Immature natural killer cell (primary cell): ENCODE measurements at regions not wholly inside any gene's neighbourhood (a gene's known extent, or its start where the extent isn't known, plus 50 kb on each side); places are given as distances from the start of the nearest gene placed in this dataset.
"Not testable (repeated sequence)": the region's sequence is repeated elsewhere in the genome, so short reads cannot be mapped to it uniquely, and the experiment has no call there.

Source experiments
- DNase-seq, 3 donors: peaks; one replicate each; pipeline ENCODE4 v3.0.0; 2022; ENCODE audit warnings: mixed read lengths in 1 of 3
- H3K27ac Mint-ChIP-seq, 6 donors: one replicate each; pipeline ENCODE4 v1.8.0; 2020; ENCODE audit warnings: mixed read lengths in 6 of 6, mild to moderate bottlenecking in 5 of 6, inconsistent platforms in 4 of 6, moderate library complexity in 3 of 6
- H3K27me3 Mint-ChIP-seq, 3 donors: one replicate each; pipeline ENCODE4 v1.8.0; 2020 to 2021; ENCODE audit warnings: low read depth in 3 of 3, mild to moderate bottlenecking in 3 of 3, mixed read lengths in 3 of 3, moderate library complexity in 3 of 3, inconsistent platforms in 1 of 3
- H3K36me3 Mint-ChIP-seq, 3 donors: one replicate each; pipeline ENCODE4 v1.8.0; 2020; ENCODE audit warnings: mixed read lengths in 3 of 3, inconsistent platforms in 2 of 3, mild to moderate bottlenecking in 2 of 3
- H3K4me1 Mint-ChIP-seq, 2 donors: one replicate each; pipeline ENCODE4 v1.8.0; 2020; ENCODE audit warnings: inconsistent platforms in 2 of 2, mild to moderate bottlenecking in 2 of 2, mixed read lengths in 2 of 2, moderate library complexity in 1 of 2
- H3K4me3 Mint-ChIP-seq, 5 donors: one replicate each; pipeline ENCODE4 v1.8.0; 2020; ENCODE audit warnings: mild to moderate bottlenecking in 5 of 5, mixed read lengths in 5 of 5, inconsistent platforms in 3 of 5, moderate library complexity in 3 of 5
- H3K9me3 Mint-ChIP-seq, 6 donors: one replicate each; pipeline ENCODE4 v1.8.0; 2020; ENCODE audit warnings: mild to moderate bottlenecking in 6 of 6, mixed read lengths in 6 of 6, inconsistent platforms in 4 of 6, moderate library complexity in 3 of 6

DNA sequence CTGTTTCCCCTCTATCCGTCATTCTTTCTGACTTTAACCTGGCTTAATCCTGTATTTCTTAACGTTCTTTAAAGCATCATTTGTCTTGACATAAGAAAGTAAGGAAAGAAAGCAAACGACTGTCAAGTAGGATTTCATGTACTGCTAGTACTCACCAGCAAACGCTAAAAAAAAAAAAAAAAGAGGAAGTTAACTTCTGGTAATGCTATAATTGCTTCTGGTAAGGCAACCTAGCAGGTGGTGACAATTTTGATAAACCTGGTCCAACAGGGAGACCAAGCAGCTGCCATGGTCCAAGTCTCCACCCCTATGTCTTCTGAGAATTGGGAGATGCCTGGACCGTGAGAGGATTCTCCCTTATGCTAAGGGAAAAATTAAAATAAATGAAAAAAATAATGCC lies 306.6 kb downstream of the DAD1 start:
- no peaks in the 10 kb centered on the region for H3K9me3 Mint-ChIP-seq
- H3K27ac Mint-ChIP-seq = no peak overlapping the region
- H3K36me3 Mint-ChIP-seq = no peaks in the 10 kb centered on the region
- peaks cover 4 to 22% (median 9%) of the 10 kb centered on the region in 3 donors for H3K27me3 Mint-ChIP-seq
- H3K4me3 Mint-ChIP-seq = no peak overlapping the region
- H3K4me1 Mint-ChIP-seq = no peaks in the 10 kb centered on the region
- no peak for DNase-seq

DNA sequence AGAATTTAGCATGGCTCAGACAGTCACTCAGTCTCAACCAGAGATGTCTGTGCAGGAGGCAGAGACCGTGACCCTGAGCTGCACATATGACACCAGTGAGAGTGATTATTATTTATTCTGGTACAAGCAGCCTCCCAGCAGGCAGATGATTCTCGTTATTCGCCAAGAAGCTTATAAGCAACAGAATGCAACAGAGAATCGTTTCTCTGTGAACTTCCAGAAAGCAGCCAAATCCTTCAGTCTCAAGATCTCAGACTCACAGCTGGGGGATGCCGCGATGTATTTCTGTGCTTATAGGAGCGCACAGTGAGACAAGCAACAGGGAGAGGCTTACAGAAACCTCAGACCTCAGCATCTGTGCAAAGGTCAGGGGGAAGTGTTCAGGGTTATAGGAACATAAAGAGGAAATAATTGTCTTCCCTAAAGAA lies 307.6 kb downstream of the DAD1 start:
- H3K9me3 Mint-ChIP-seq, H3K4me3 Mint-ChIP-seq, H3K36me3 Mint-ChIP-seq, H3K4me1 Mint-ChIP-seq, DNase-seq, H3K27ac Mint-ChIP-seq: not testable (repeated sequence)
- peaks cover 4 to 22% (median 8%) of the 10 kb centered on the region in 3 donors for H3K27me3 Mint-ChIP-seq

DNA sequence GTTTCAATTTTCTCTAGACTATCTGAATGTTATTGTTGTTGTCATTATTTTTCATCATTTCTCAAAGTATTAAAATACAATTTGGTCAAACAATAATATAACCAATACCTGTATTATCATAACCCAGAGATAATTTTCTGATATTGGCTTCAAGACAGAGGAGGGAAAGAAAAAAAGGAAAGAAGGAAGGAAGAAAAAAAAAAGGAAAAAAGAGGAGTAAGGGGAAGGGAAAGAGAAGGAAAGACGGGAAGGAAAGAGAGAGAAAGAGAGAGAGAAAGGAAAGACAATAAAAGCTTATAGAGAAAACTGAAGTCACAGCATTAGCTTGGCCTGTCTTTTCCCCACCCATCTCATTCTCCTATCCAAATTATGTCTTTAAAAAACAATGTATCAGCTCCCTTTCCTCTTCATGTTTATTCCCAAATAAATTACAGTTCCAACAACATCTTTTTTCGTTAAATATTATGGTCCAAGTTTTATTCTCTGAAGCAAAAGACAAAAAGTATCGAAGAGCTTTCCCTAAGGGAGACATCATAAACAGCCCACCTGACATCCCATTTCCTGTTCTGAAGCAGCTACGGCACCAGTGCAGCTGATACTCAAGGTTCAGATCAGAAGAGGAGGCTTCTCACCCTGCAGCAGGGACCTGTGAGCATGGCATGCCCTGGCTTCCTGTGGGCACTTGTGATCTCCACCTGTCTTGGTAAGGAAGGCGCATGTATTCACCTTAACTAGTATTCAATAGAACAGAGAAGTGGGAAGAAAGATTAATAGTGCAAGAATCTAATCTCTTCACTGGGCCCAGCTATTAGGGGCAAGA lies 308.3 kb downstream of the DAD1 start:
- Mint-ChIP-seq H3K4me1 (no peaks in the 10 kb centered on the region), H3K27ac (no peak overlapping the region), H3K36me3 (no peaks in the 10 kb centered on the region), H3K9me3 (no peaks in the 10 kb centered on the region), H3K4me3 (no peak overlapping the region), H3K27me3 (peaks cover 4 to 22% (median 9%) of the 10 kb centered on the region in 3 donors)
- no peak for DNase-seq

DNA sequence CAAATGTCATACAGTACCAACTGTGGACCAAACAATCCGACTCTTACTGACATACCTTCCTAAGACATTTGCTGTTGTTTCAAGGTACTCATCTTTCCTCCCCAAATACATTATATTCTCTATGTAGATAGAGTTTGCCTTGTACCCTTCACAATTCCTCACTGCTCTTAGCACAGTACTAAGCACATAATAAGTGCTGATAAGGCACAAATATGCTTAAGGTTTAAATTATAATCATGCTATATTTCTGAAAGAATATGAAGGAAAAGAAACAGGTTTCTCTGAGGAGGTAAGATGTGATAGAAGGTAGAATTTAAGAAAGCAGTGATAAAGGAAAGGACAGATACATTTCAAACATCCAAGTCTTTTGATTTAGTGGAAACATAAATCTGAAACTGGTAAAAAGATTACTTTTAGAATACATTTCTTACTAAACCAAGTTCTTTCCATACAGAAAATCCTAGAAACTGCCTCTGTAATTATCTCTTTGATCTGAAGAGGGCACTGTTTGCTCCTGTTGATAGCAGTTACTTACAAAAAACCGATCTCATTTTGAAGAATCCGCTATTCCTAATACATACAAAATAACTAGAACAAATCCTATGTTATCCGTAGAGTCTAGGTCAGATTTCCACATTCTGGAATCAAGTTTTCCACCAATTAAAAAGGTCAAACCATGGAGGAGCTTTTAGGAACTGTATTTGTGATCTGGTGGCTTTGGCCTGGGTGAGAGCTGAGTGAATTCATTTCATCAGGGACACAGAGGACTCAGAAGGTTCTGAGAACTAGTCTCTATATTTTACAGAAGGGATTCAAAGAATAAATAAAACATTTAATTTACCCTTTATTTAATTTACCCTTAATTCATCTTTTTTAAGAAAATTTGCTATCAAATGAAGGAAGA lies 311.9 kb downstream of the DAD1 start:
- Mint-ChIP-seq H3K4me1 (no peaks in the 10 kb centered on the region), H3K4me3 (no peak overlapping the region), H3K27ac (no peak overlapping the region), H3K9me3 (no peaks in the 10 kb centered on the region), H3K36me3 (no peaks in the 10 kb centered on the region), H3K27me3 (peaks cover 12 to 18% (median 15%) of the 10 kb centered on the region in 3 donors)
- peak; percentile 2 to 14 (median 4) for DNase-seq

DNA sequence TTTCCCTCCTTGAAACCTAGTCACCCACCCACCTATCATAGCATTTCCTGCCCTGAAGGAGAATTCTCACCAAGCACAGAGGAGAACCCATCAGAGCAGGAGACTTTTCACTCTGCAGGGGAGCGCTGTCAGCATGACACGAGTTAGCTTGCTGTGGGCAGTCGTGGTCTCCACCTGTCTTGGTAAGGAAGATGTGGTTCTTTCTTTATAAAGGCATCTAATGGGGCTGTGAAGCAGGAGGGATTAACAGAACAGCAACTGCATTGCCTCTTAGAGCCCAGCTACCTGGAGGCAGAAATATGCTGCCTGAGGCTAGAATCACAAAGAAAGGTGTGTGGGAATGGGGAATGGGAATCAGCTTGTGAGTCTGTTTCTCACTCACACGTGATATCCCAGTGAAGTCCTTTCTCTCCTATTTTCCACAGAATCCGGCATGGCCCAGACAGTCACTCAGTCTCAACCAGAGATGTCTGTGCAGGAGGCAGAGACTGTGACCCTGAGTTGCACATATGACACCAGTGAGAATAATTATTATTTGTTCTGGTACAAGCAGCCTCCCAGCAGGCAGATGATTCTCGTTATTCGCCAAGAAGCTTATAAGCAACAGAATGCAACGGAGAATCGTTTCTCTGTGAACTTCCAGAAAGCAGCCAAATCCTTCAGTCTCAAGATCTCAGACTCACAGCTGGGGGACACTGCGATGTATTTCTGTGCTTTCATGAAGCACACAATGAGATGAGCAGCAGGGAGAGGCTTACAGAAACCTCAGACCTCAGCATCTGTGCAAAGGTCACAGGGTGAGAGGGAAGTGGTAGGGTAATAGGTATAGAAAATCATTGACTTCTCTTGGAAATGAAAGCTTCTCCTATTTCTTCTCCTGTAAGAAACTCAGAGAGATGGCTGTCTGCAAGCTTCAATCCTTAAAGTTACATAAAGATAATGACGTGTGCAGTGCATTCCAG lies 316.9 kb downstream of the DAD1 start:
- Mint-ChIP-seq H3K4me3 (no peak overlapping the region), H3K9me3 (no peaks in the 10 kb centered on the region), H3K4me1 (no peaks in the 10 kb centered on the region), H3K27ac (no peak overlapping the region), H3K27me3 (peaks cover 7 to 17% (median 8%) of the 10 kb centered on the region in 3 donors), H3K36me3 (no peaks in the 10 kb centered on the region)
- no peak for DNase-seq

DNA sequence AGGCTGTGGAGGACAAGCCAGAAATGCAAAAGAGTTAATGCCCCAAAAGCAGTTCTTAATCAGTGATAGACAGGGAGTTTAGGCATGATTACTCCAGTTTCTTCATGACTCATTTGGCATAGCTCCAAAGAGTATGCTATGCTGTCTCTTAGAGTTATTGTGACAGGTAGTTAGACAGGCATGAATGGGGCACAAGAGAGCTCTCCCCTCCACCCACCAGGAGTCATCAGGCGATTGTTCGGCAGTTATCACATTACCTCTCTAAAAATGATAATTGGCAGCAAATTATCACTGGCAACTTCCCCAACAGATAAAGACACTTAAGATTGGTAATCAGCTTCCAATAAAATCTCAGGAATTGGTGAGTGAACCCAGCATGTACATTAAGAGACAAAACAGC lies 320.1 kb downstream of the DAD1 start:
- H3K27ac Mint-ChIP-seq = no peak overlapping the region

DNA sequence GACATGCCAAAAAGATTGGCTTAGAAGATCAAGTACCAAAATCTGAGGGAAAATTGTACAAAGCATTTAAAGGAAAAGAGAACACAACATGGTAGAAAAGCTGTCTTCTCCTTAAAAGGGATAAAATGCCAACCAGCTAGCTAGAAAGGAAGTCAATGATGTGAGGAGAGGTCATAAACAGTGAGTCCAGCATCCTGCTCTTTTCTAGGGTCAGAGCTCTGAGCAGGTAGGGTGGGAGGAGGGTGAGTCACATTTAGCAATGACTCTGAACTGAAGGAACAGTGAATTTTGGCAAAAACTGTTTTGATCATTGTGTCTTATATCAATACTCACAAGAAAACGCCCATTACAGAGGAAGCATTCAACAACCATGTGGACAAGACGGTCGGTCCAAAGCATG lies 322.3 kb downstream of the DAD1 start:
- H3K4me3 Mint-ChIP-seq = no peak overlapping the region
- H3K27me3 Mint-ChIP-seq = peaks cover 0 to 5% (median 5%) of the 10 kb centered on the region in 3 donors
- DNase-seq = no peak
- no peak overlapping the region for H3K27ac Mint-ChIP-seq
- no peaks in the 10 kb centered on the region for H3K36me3 Mint-ChIP-seq
- no peaks in the 10 kb centered on the region for H3K9me3 Mint-ChIP-seq
- no peaks in the 10 kb centered on the region for H3K4me1 Mint-ChIP-seq

More for the DNA sequence above, 320.1 kb downstream of the DAD1 start:
- no peaks in the 10 kb centered on the region for H3K9me3 Mint-ChIP-seq
- no peak overlapping the region for H3K4me3 Mint-ChIP-seq
- no peaks in the 10 kb centered on the region for H3K4me1 Mint-ChIP-seq
- H3K36me3 Mint-ChIP-seq = no peaks in the 10 kb centered on the region
- no peak for DNase-seq
- peaks cover 0 to 6% (median 6%) of the 10 kb centered on the region in 3 donors for H3K27me3 Mint-ChIP-seq

DNA sequence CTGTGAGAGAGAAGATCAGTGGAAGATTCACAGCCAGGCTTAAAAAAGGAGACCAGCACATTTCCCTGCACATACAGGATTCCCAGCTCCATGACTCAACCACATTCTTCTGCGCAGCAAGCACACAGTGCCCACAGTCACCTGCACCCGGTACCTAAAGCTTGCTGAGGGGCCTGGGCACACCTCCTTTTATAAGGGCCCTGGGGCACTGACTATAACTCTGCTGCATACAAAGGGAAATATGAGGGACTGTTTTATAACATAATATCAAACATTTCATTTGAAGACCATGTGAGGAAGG lies 322.9 kb downstream of the DAD1 start:
- no peak for DNase-seq
- Mint-ChIP-seq H3K4me1 (no peaks in the 10 kb centered on the region), H3K4me3 (no peak overlapping the region), H3K9me3 (no peaks in the 10 kb centered on the region), H3K36me3 (no peaks in the 10 kb centered on the region), H3K27me3 (peaks cover 0 to 6% (median 5%) of the 10 kb centered on the region in 3 donors), H3K27ac (no peak overlapping the region)

DNA sequence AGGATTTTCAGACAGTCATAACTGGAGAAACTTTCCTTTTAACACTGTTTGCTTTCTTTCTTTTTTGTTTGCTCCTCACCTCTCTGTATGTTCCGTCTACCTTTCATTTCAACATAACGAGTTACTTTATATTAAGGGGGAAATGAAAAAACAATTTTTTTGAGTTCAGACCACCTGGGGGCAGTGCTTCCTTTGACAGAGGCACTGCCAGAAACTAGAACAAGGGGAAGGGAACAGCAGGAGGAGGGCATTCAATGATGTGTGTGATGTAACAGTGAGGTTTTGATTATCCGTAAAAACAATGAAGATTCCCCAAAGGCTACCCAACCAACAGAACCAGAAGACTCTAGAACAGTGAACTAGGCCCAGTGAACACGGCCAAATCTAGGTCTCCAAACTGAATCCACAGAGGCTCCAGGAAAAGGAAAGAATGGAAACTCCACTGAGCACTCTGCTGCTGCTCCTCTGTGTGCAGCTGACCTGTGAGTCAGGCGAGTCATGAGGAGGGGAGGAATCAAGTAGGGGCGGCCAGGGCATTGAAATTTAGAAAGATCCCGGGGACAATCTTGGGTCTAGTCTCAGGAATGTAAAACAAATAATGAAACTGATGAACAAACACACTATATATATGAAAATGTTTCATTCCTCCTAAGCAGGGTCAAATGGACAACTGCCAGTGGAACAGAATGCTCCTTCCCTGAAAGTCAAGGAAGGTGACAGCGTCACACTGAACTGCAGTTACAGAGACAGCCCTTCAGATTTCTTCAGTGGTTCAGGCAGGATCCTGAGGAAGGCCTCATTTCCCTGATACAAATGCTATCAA lies 323.5 kb downstream of the DAD1 start:
- Mint-ChIP-seq H3K27me3 (peaks cover 0 to 6% (median 5%) of the 10 kb centered on the region in 3 donors), H3K27ac (no peak overlapping the region), H3K9me3 (no peaks in the 10 kb centered on the region), H3K4me3 (no peak overlapping the region), H3K36me3 (no peaks in the 10 kb centered on the region), H3K4me1 (no peaks in the 10 kb centered on the region)
- DNase-seq = no peak

DNA sequence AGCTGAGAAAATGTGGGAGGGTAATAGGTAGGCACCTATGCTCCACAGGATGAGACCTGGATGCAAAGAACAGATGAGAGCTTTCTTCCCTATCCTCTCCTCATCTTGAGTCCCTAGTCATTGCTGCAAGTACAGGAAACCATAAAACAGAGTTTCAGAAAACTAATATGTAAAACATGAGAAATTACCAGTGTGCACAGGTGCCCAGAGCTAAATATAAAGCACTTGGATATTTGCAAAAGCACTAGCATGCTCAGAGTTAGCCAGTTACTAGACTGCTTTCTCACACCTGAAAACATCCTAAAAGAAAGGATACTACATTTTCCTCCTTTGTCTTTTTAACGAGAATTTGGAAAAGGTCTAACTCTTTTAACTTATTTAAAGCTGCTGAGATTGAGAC lies 324.3 kb downstream of the DAD1 start:
- H3K4me3 Mint-ChIP-seq = no peak overlapping the region
- peaks cover 0 to 6% (median 5%) of the 10 kb centered on the region in 3 donors for H3K27me3 Mint-ChIP-seq
- no peak for DNase-seq
- H3K4me1 Mint-ChIP-seq = no peaks in the 10 kb centered on the region
- H3K9me3 Mint-ChIP-seq = no peaks in the 10 kb centered on the region
- no peak overlapping the region for H3K27ac Mint-ChIP-seq
- no peaks in the 10 kb centered on the region for H3K36me3 Mint-ChIP-seq

DNA sequence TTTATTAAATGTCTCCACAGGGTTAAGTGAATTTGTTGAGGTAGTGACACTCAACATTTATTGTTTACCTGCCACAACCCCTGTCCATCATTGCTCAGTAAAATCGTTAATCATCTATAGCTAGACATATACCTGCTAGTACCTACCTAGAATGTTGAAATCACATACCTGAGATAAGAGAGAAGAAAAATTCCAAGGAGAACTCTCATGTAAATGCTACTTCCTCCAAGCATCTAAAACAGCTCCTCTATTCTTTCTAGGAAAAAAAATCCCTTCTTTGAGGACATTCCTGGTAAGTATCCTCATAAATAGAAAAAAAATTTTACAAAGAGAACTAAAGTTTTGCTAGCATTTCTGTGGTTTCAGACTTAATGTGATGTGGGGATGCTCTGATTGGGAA lies 325.1 kb downstream of the DAD1 start:
- Mint-ChIP-seq H3K4me3 (no peak overlapping the region), H3K9me3 (peaks cover 0 to 1% (median 0%) of the 10 kb centered on the region in 6 donors), H3K4me1 (no peaks in the 10 kb centered on the region), H3K27ac (no peak overlapping the region), H3K27me3 (peaks cover 3 to 10% (median 5%) of the 10 kb centered on the region in 3 donors), H3K36me3 (no peaks in the 10 kb centered on the region)
- no peak for DNase-seq

DNA sequence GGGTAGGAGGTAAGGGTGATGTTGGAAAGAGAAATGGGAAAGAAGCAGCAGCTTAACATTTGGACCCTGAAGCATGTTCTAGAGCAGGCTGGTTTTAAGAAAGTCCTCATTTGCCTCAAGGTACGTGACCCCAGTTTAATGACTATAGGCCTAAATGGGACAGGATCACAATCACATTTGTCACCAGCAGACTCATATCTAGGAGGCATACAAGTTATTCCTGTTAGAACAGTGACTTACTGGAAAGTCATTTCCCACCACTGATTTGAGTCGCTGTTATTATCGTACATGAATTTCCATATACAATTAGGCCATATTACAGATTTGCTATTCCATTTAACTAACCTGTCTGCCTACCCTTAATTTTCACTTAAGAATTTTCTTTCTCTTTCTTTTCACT lies 326.1 kb downstream of the DAD1 start:
- no peak for DNase-seq
- H3K4me1 Mint-ChIP-seq = no peaks in the 10 kb centered on the region
- no peak overlapping the region for H3K4me3 Mint-ChIP-seq
- H3K27me3 Mint-ChIP-seq = peaks cover 5 to 11% (median 10%) of the 10 kb centered on the region in 3 donors
- H3K36me3 Mint-ChIP-seq = no peaks in the 10 kb centered on the region
- peaks cover 0 to 1% (median 0%) of the 10 kb centered on the region in 6 donors for H3K9me3 Mint-ChIP-seq
- no peak overlapping the region for H3K27ac Mint-ChIP-seq
